ENCODE measurements at regions not wholly inside any gene's neighbourhood (a gene's known extent, or its start where the extent isn't known, plus 50 kb on each side); places are given as distances from the start of the nearest gene placed in this dataset.

- FAIRE-seq: no peak
- H3K27me3 ChIP-seq: no peaks in the 10 kb centered on the region
- WGBS, 2 donors: 80 to 81% methylated on average over 2 of the region's 2 CpGs
- no peak for TF ChIP-seq CTCF (IDR thresholded peaks at IDR 0.05)
- no peak overlapping the region for H3K4me3 ChIP-seq
- peak in 3 of 4 donors; percentile 29 to 83 (median 30) for ATAC-seq
- H3K4me1 ChIP-seq: peaks cover 0 to 8% (median 8%) of the 10 kb centered on the region in 3 donors
- no peak for DNase-seq
- H3K27ac ChIP-seq: no peak overlapping the region
- no peaks in the 10 kb centered on the region for H3K9me3 ChIP-seq
- intact Hi-C loops (cut with DNase I): no loop called here
- H3K36me3 ChIP-seq: no peaks in the 10 kb centered on the region
Measured at GRCh38 chr6:85995339-85996033, 352.8 kb upstream of the SYNCRIP start.

- ATAC-seq (no peak), FAIRE-seq (no peak), DNase-seq (no peak)
- no peaks in the 10 kb centered on the region for H3K4me1 ChIP-seq
- no peaks in the 10 kb centered on the region for H3K27me3 ChIP-seq
- H3K4me3 ChIP-seq: no peak overlapping the region
- intact Hi-C loops (cut with DNase I): no loop called here
- no peaks in the 10 kb centered on the region for H3K36me3 ChIP-seq
- H3K27ac ChIP-seq: no peak overlapping the region
- WGBS, 2 donors: 62 to 77% methylated on average over 2 of the region's 2 CpGs
- H3K9me3 ChIP-seq: no peaks in the 10 kb centered on the region
- no peak for TF ChIP-seq CTCF (IDR thresholded peaks at IDR 0.05)
Measured at GRCh38 chr6:85986681-85987080, 344.0 kb upstream of the SYNCRIP start.

- WGBS, 2 donors: 48 to 63% methylated on average over 2 of the region's 2 CpGs
- Histone ChIP-seq H3K27me3 (no peaks in the 10 kb centered on the region), H3K4me3 (no peak overlapping the region), H3K36me3 (no peaks in the 10 kb centered on the region), H3K27ac (no peak overlapping the region), H3K9me3 (no peaks in the 10 kb centered on the region), H3K4me1 (no peaks in the 10 kb centered on the region)
- ATAC-seq: no peak
- FAIRE-seq: no peak
- DNase-seq: no peak
- TF ChIP-seq CTCF (IDR thresholded peaks at IDR 0.05): no peak
- intact Hi-C loops (cut with DNase I): no loop called here
Measured at GRCh38 chr6:85983032-85983659, 340.5 kb upstream of the SYNCRIP start.

- Histone ChIP-seq H3K36me3 (no peaks in the 10 kb centered on the region), H3K9me3 (no peaks in the 10 kb centered on the region), H3K4me1 (no peaks in the 10 kb centered on the region), H3K4me3 (no peak overlapping the region), H3K27ac (no peak overlapping the region), H3K27me3 (no peaks in the 10 kb centered on the region)
- no peak for DNase-seq
- ATAC-seq: no peak
- TF ChIP-seq CTCF (IDR thresholded peaks at IDR 0.05): no peak
- intact Hi-C loops (cut with DNase I): no loop called here
- no peak for FAIRE-seq
Measured at GRCh38 chr6:85977661-85978060, 335.0 kb upstream of the SYNCRIP start.

- 93 to 96% methylated on average over 2 of the region's 2 CpGs for WGBS, 2 donors
- no peaks in the 10 kb centered on the region for H3K4me1 ChIP-seq
- intact Hi-C loops (cut with DNase I): no loop called here
- no peaks in the 10 kb centered on the region for H3K9me3 ChIP-seq
- no peaks in the 10 kb centered on the region for H3K27me3 ChIP-seq
- H3K4me3 ChIP-seq: no peak overlapping the region
- TF ChIP-seq CTCF (IDR thresholded peaks at IDR 0.05): no peak
- no peak for DNase-seq
- no peak for ATAC-seq
- FAIRE-seq: no peak
- no peak overlapping the region for H3K27ac ChIP-seq
- H3K36me3 ChIP-seq: no peaks in the 10 kb centered on the region
Measured at GRCh38 chr6:85975957-85976356, 333.3 kb upstream of the SYNCRIP start.
